ENCODE measurements at regions not wholly inside any gene's neighbourhood (a gene's known extent, or its start where the extent isn't known, plus 50 kb on each side); places are given as distances from the start of the nearest gene placed in this dataset.

GRCh38 chr13:68257111-68257842 is 1027.1 kb upstream of the PCDH9 start:
- Histone ChIP-seq H3K27me3 (ENCODE audit: low read length) (no peaks in the 10 kb centered on the region), H3K4me1 (ENCODE audit: insufficient read depth, low read length) (no peaks in the 10 kb centered on the region), H3K27ac (ENCODE audit: low read length) (no peak overlapping the region), H2AFZ (ENCODE audit: low read length) (no peak overlapping the region), H3K9me3 (ENCODE audit: low read length) (no peaks in the 10 kb centered on the region), H3K4me3 (ENCODE audit: low read length) (no peak overlapping the region), H3K9me2 (replicated peaks; ENCODE audit: low read length) (no peaks in the 10 kb centered on the region), H3K9ac (ENCODE audit: low read length) (no peak overlapping the region), H3K36me3 (ENCODE audit: low read depth, low read length) (no peaks in the 10 kb centered on the region), H3F3A (ENCODE audit: low read length, unreplicated experiment) (no peaks in the 10 kb centered on the region), H4K20me1 (ENCODE audit: low read length) (no peaks in the 10 kb centered on the region), H3K79me2 (ENCODE audit: low read length) (no peaks in the 10 kb centered on the region), H3K4me2 (ENCODE audit: low read length) (no peak overlapping the region)
- intact Hi-C loops (cut with micrococcal nuclease), result no loop called here
- no TSS peak for BruUV-seq (replicated peaks)
- DNase-seq (no peak), ATAC-seq (no peak)
- ChIA-PET POLR2A (ENCODE audit: unreplicated experiment) (no interaction called here), CTCF (no interaction called here)
- no peak for TF ChIP-seq EZH2 (IDR thresholded peaks at IDR 0.05; ENCODE audit: low read length, unreplicated experiment)
- TF ChIP-seq CTCF (conservative IDR thresholded peaks at IDR 0.05; ENCODE audit: low read depth, low read length), result no peak
- TF ChIP-seq EZH2phosphoT487 (IDR thresholded peaks at IDR 0.05; ENCODE audit: borderline replicate concordance, low read length), result no peak

GRCh38 chr13:68254151-68254550 is 1024.0 kb upstream of the PCDH9 start:
- no peaks in the 10 kb centered on the region for H3K9me2 ChIP-seq (replicated peaks; ENCODE audit: low read length)
- CTCF ChIA-PET, result no interaction called here
- H3K27ac ChIP-seq (ENCODE audit: low read length), result no peak overlapping the region
- no peaks in the 10 kb centered on the region for H3K9me3 ChIP-seq (ENCODE audit: low read length)
- H3F3A ChIP-seq (ENCODE audit: low read length, unreplicated experiment), result no peaks in the 10 kb centered on the region
- no peaks in the 10 kb centered on the region for H3K27me3 ChIP-seq (ENCODE audit: low read length)
- no peak overlapping the region for H3K4me2 ChIP-seq (ENCODE audit: low read length)
- intact Hi-C loops (cut with micrococcal nuclease), result no loop called here
- no peaks in the 10 kb centered on the region for H3K4me1 ChIP-seq (ENCODE audit: insufficient read depth, low read length)
- no TSS peak for BruUV-seq (replicated peaks)
- no peaks in the 10 kb centered on the region for H3K79me2 ChIP-seq (ENCODE audit: low read length)
- H3K36me3 ChIP-seq (ENCODE audit: low read depth, low read length), result no peaks in the 10 kb centered on the region
- H3K4me3 ChIP-seq (ENCODE audit: low read length), result no peak overlapping the region
- no peak for DNase-seq
- no peak for TF ChIP-seq EZH2phosphoT487 (IDR thresholded peaks at IDR 0.05; ENCODE audit: borderline replicate concordance, low read length)
- no peak for TF ChIP-seq CTCF (conservative IDR thresholded peaks at IDR 0.05; ENCODE audit: low read depth, low read length)
- TF ChIP-seq EZH2 (IDR thresholded peaks at IDR 0.05; ENCODE audit: low read length, unreplicated experiment), result no peak
- no peaks in the 10 kb centered on the region for H4K20me1 ChIP-seq (ENCODE audit: low read length)
- POLR2A ChIA-PET (ENCODE audit: unreplicated experiment), result no interaction called here
- no peak overlapping the region for H2AFZ ChIP-seq (ENCODE audit: low read length)
- H3K9ac ChIP-seq (ENCODE audit: low read length), result no peak overlapping the region
- ATAC-seq, result no peak

GRCh38 chr13:68234274-68234673 is 1004.1 kb upstream of the PCDH9 start:
- DNase-seq (peak; percentile 15), ATAC-seq (peak; percentile 57)
- no peaks in the 10 kb centered on the region for H4K20me1 ChIP-seq (ENCODE audit: low read length)
- H3K9ac ChIP-seq (ENCODE audit: low read length), result no peak overlapping the region
- no peaks in the 10 kb centered on the region for H3K9me2 ChIP-seq (replicated peaks; ENCODE audit: low read length)
- ChIA-PET CTCF (interaction anchor here (0.6 kb wide), 1 partner anchor 376 kb away, joined by 3 read pairs; no protein-coding TSS in a partner anchor), POLR2A (ENCODE audit: unreplicated experiment) (no interaction called here)
- H3K27me3 ChIP-seq (ENCODE audit: low read length), result no peaks in the 10 kb centered on the region
- no peaks in the 10 kb centered on the region for H3K4me1 ChIP-seq (ENCODE audit: insufficient read depth, low read length)
- H3K4me3 ChIP-seq (ENCODE audit: low read length), result no peak overlapping the region
- no TSS peak for BruUV-seq (replicated peaks)
- H3K27ac ChIP-seq (ENCODE audit: low read length), result no peak overlapping the region
- no peaks in the 10 kb centered on the region for H3K79me2 ChIP-seq (ENCODE audit: low read length)
- no peak overlapping the region for H3K4me2 ChIP-seq (ENCODE audit: low read length)
- intact Hi-C loops (cut with micrococcal nuclease), result loop anchor here (2.0 kb wide), 1 partner anchor 795 kb away; no protein-coding TSS in a partner anchor
- no peaks in the 10 kb centered on the region for H3F3A ChIP-seq (ENCODE audit: low read length, unreplicated experiment)
- H3K36me3 ChIP-seq (ENCODE audit: low read depth, low read length), result no peaks in the 10 kb centered on the region
- TF ChIP-seq EZH2 (IDR thresholded peaks at IDR 0.05; ENCODE audit: low read length, unreplicated experiment) (no peak), EZH2phosphoT487 (IDR thresholded peaks at IDR 0.05; ENCODE audit: borderline replicate concordance, low read length) (no peak), CTCF (conservative IDR thresholded peaks at IDR 0.05; ENCODE audit: low read depth, low read length) (peak; percentile 30; the same call in 1 of the 2 replicates)
- no peak overlapping the region for H2AFZ ChIP-seq (ENCODE audit: low read length)
- no peaks in the 10 kb centered on the region for H3K9me3 ChIP-seq (ENCODE audit: low read length)

Measured in PC-3 (cell line).